AG10803 (cell line): ENCODE measurements at regions not wholly inside any gene's neighbourhood (a gene's known extent, or its start where the extent isn't known, plus 50 kb on each side); places are given as distances from the start of the nearest gene placed in this dataset.
A peak's percentile ranks its signal among the peaks of the same experiment; 100 is the strongest.

Experiments
- DNase-seq: peaks from one replicate; pipeline ENCODE4 v3.0.0; 2010; ENCODE audit warnings: low read depth
- H3K4me3 ChIP-seq: 2 replicates; pipeline ENCODE4 v1.5.1; 2011; ENCODE audit warnings: mild to moderate bottlenecking, low read length, control low read depth
- CTCF ChIP-seq: conservative IDR thresholded peaks from 2 replicates; pipeline ENCODE4 v1.5.1; 2011; ENCODE audit warnings: mild to moderate bottlenecking, low read length, control low read depth, inconsistent platforms

DNA sequence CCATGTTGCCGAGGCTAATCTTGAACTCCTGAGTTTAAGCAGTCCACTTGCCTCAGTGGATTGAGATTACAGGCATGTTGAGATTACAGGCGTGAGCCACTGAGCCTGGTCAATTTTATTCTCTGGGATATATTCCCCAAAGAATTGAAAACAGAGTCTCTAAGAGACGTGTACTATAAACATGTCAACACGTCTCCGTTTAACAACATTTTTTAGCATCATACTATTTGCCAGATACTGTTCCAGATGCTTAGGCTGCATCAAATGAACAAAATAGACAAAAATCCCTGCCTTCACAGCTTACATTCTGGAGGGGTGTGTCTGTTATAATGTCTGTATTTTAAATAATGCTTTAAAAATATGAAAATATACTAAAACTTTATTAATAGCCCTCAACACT lies 54.1 kb upstream of the PRKG1 start:
- H3K4me3 ChIP-seq = no peak overlapping the region
- TF ChIP-seq CTCF = no peak
- peak; percentile 58 for DNase-seq

- DNase-seq = no peak
- no peak for TF ChIP-seq CTCF
- H3K4me3 ChIP-seq = no peak overlapping the region
Observed at GRCh38 chr10:51022933-51023585, 51.2 kb upstream of the PRKG1 start.

DNA sequence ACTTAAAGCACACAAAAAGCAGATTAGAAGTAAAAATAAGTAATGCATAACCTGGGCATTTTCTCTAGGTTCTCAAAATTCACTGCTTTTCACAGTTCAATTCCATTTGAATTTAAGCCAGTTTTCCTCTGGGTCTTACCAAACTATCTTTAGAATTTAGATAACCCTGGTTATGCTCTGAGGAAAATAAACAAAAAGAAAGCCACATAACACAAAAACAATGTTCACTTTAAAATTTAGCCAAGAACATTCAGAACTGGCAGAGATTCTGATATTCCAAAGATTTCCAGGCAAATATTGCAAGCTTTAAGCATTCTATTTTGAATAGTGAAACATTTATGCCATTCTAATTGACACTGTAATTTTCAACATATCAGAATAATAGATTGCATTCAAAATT lies 50.7 kb upstream of the PRKG1 start:
- TF ChIP-seq CTCF = no peak
- DNase-seq = peak; percentile 17

More for the DNA sequence above, 50.7 kb upstream of the PRKG1 start:
- no peak overlapping the region for H3K4me3 ChIP-seq
